GM12878 (cell line): ENCODE measurements at regions not wholly inside any gene's neighbourhood (a gene's known extent, or its start where the extent isn't known, plus 50 kb on each side); places are given as distances from the start of the nearest gene placed in this dataset.
"Not testable (repeated sequence)": the region's sequence is repeated elsewhere in the genome, so short reads cannot be mapped to it uniquely, and the experiment has no call there.

ENCODE experiments used
- CEBPZ ChIP-seq: fragments of 150-350 bp; IDR thresholded peaks from 2 replicates; pipeline ENCODE4 v1.6.1; 2016; ENCODE audit warnings: low read depth, low read length
- CHD4 ChIP-seq: fragments of 200-600 bp; sonication (generic); IDR thresholded peaks from 2 replicates; pipeline ENCODE4 v1.6.1; 2016; ENCODE audit warnings: mild to moderate bottlenecking
- CREM ChIP-seq: IDR thresholded peaks from 2 replicates; pipeline ENCODE4 v1.6.1; 2014; ENCODE audit warnings: antibody characterized with exemption, low read depth
- CTCF ChIP-seq, 3 experiments: IDR thresholded peaks in 2 of 3; conservative IDR thresholded peaks in 1 of 3; 2 replicates each; pipeline ENCODE4 v1.5.1; 2011; ENCODE audit warnings: low read depth in 3 of 3, low read length in 3 of 3, mild to moderate bottlenecking in 3 of 3, control low read depth in 2 of 3, moderate library complexity in 2 of 3, inconsistent platforms in 1 of 3, mixed read lengths in 1 of 3; ENCODE audit not compliant: control insufficient read depth in 2 of 3, insufficient read depth in 1 of 3; ENCODE audit errors: extremely low read depth in 1 of 3
- FOXK2 ChIP-seq: fragments of 450-650 bp; IDR thresholded peaks from 2 replicates; pipeline ENCODE4 v1.6.1; 2017; ENCODE audit warnings: mild to moderate bottlenecking, moderate library complexity
- HDAC6 ChIP-seq: fragments of 200-600 bp; sonication (generic); IDR thresholded peaks from one replicate; pipeline ENCODE4 v1.8.0; 2017; ENCODE audit warnings: antibody characterized with exemption; ENCODE audit not compliant: unreplicated experiment
- MTA3 ChIP-seq: IDR thresholded peaks from 2 replicates; pipeline ENCODE4 v1.6.1; 2012; ENCODE audit warnings: low read length, inconsistent platforms, borderline replicate concordance
- POLR2A ChIP-seq: IDR thresholded peaks from 2 replicates; pipeline ENCODE4 v1.6.1; 2011; ENCODE audit warnings: low read depth, mild to moderate bottlenecking, low read length
- POLR2AphosphoS5 ChIP-seq: IDR thresholded peaks from 2 replicates; pipeline ENCODE4 v1.6.1; 2011; ENCODE audit warnings: mild to moderate bottlenecking, low read length, inconsistent platforms
- RAD21 ChIP-seq: IDR thresholded peaks from 2 replicates; pipeline ENCODE4 v1.6.1; 2011; ENCODE audit warnings: mild to moderate bottlenecking, low read depth, low read length, moderate library complexity; ENCODE audit not compliant: insufficient read depth
- SREBF2 ChIP-seq: IDR thresholded peaks from 2 replicates; pipeline ENCODE4 v1.6.1; 2012; ENCODE audit warnings: mild to moderate bottlenecking, low read length
- ZZZ3 ChIP-seq: IDR thresholded peaks from 2 replicates; pipeline ENCODE4 v1.6.1; 2011; ENCODE audit warnings: low read depth; ENCODE audit not compliant: control insufficient read depth, insufficient read length

DNA sequence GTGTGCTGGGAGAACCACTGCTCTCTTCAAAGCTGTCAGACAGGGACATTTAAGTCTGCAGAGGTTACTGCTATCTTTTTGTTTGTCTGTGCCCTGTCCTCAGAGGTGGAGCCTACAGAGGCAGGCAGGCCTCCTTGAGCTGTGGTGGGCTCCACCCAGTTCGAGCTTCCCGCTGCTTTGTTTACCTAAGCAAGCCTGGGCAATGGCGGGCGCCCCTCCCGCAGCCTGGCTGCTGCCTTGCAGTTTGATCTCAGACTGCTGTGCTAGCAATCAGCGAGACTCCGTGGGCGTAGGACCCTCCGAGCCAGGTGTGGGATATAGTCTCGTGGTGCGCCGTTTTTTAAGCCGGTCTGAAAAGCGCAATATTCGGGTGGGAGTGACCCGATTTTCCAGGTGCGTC lies 164.0 kb downstream of the HRH4 start:
- not testable (repeated sequence) for TF ChIP-seq FOXK2; MTA3; ZZZ3; HDAC6; POLR2A; CREM; CTCF (IDR thresholded peaks at IDR 0.05 in 2 of 3, conservative IDR thresholded peaks at IDR 0.05 in 1 of 3; ENCODE audit: control insufficient read depth in 2 of 3, extremely low read depth in 1 of 3, insufficient read depth in 1 of 3, low read depth in 3 of 3, low read length in 3 of 3); CHD4; POLR2AphosphoS5; RAD21; SREBF2; CEBPZ
